PC-3 (cell line): ENCODE measurements at regions not wholly inside any gene's neighbourhood (a gene's known extent, or its start where the extent isn't known, plus 50 kb on each side); places are given as distances from the start of the nearest gene placed in this dataset.

ENCODE experiments used
- ATAC-seq: fragments of 200-7000 bp; cut with Tn5 transposase; 2 replicates; pipeline ENCODE4 v1.9.1; 2020; ENCODE audit warnings: mild to moderate bottlenecking, moderate library complexity
- BruUV-seq: library from RNA; stranded (reverse); fragments of 400-500 nt; replicated peaks from 2 replicates; lab custom pipeline; 2021; lab: Mats Ljungman, UMichigan
- CTCF ChIA-PET: fragments of 300-600 bp; sonication (Branson Sonifier 250); formaldehyde crosslinking; loops from one replicate; lab custom pipeline; 2022; ENCODE audit warnings: antibody characterized with exemption; lab: Charles Lee
- POLR2A ChIA-PET: fragments of 300-600 bp; sonication (Branson Sonifier 250); formaldehyde crosslinking; loops from one replicate; lab custom pipeline; 2022; ENCODE audit warnings: antibody characterized with exemption; ENCODE audit not compliant: unreplicated experiment; lab: Charles Lee
- DNase-seq: peaks from one replicate; pipeline ENCODE4 v3.0.0-alpha.2; 2015
- H2AFZ ChIP-seq: fragments of 300-600 bp; sonication (generic); 2 replicates; pipeline ENCODE4 v1.6.0; 2016; ENCODE audit warnings: antibody characterized with exemption, low read length
- H3F3A ChIP-seq: fragments of 300-600 bp; sonication (generic); one replicate; pipeline ENCODE4 v1.6.0; 2017; ENCODE audit warnings: antibody characterized with exemption, low read length, control low read depth, mild to moderate bottlenecking; ENCODE audit not compliant: unreplicated experiment
- H3K27ac ChIP-seq: fragments of 300-600 bp; sonication (generic); 2 replicates; pipeline ENCODE4 v1.5.1; 2016; ENCODE audit warnings: mild to moderate bottlenecking, low read length
- H3K27me3 ChIP-seq: fragments of 300-600 bp; sonication (generic); 2 replicates; pipeline ENCODE4 v1.6.1; 2016; ENCODE audit warnings: low read length, mixed read lengths
- H3K36me3 ChIP-seq: fragments of 300-600 bp; sonication (generic); 2 replicates; pipeline ENCODE4 v1.6.1; 2016; ENCODE audit warnings: low read depth, mixed run types, low read length, mixed read lengths
- H3K4me1 ChIP-seq: fragments of 300-600 bp; sonication (generic); 2 replicates; pipeline ENCODE4 v1.5.1; 2016; ENCODE audit warnings: low read length; ENCODE audit not compliant: insufficient read depth
- H3K4me2 ChIP-seq: fragments of 300-600 bp; sonication (generic); 2 replicates; pipeline ENCODE4 v1.6.0; 2016; ENCODE audit warnings: low read length
- H3K4me3 ChIP-seq: fragments of 300-600 bp; sonication (generic); 2 replicates; pipeline ENCODE4 v1.5.1; 2016; ENCODE audit warnings: mild to moderate bottlenecking, low read length, mixed read lengths
- H3K79me2 ChIP-seq: fragments of 300-600 bp; sonication (generic); 2 replicates; pipeline ENCODE4 v1.6.1; 2017; ENCODE audit warnings: low read length, mixed read lengths
- H3K9ac ChIP-seq: fragments of 300-600 bp; sonication (generic); 2 replicates; pipeline ENCODE4 v1.6.0; 2016; ENCODE audit warnings: mild to moderate bottlenecking, low read length
- H3K9me2 ChIP-seq: fragments of 300-600 bp; sonication (generic); replicated peaks from 2 replicates; pipeline ENCODE4 v1.6.1; 2016; ENCODE audit warnings: mixed run types, low read length, mixed read lengths
- H3K9me3 ChIP-seq: fragments of 300-600 bp; sonication (generic); 2 replicates; pipeline ENCODE4 v1.6.1; 2016; ENCODE audit warnings: low read length, mixed read lengths
- H4K20me1 ChIP-seq: fragments of 300-600 bp; sonication (generic); 2 replicates; pipeline ENCODE4 v1.6.1; 2016; ENCODE audit warnings: low read length, mixed read lengths
- CTCF ChIP-seq: fragments of 300-600 bp; sonication (generic); conservative IDR thresholded peaks from 2 replicates; pipeline ENCODE4 v1.5.1; 2017; ENCODE audit warnings: antibody characterized with exemption, low read depth, mild to moderate bottlenecking, low read length
- EZH2 ChIP-seq: fragments of 300-600 bp; sonication (generic); IDR thresholded peaks from one replicate; pipeline ENCODE4 v1.6.1; 2017; ENCODE audit warnings: antibody characterized with exemption, mild to moderate bottlenecking, low read length; ENCODE audit not compliant: unreplicated experiment
- EZH2phosphoT487 ChIP-seq: fragments of 300-600 bp; sonication (generic); IDR thresholded peaks from 2 replicates; pipeline ENCODE4 v1.6.1; 2018; ENCODE audit warnings: mild to moderate bottlenecking, antibody characterized with exemption, low read length, borderline replicate concordance
- intact Hi-C: fragments of 100-400 bp; cut with micrococcal nuclease; formaldehyde crosslinking; loops from 2 replicates; pipeline ENCODE4 v1.9.0; 2023

- ATAC-seq (no peak), DNase-seq (no peak)
- Histone ChIP-seq H3K27me3 (0 out of 2 replicates have a peak, but pooled peaks cover 3% of the 10 kb centered on the region), H3K4me3 (no peak overlapping the region), H3K4me1 (no peaks in the 10 kb centered on the region), H3K9ac (no peak overlapping the region), H3K79me2 (no peaks in the 10 kb centered on the region), H3K36me3 (no peaks in the 10 kb centered on the region), H4K20me1 (no peaks in the 10 kb centered on the region), H3K9me3 (no peaks in the 10 kb centered on the region), H3F3A (no peaks in the 10 kb centered on the region), H3K4me2 (no peak overlapping the region), H3K27ac (no peak overlapping the region), H2AFZ (no peak overlapping the region), H3K9me2 (no peaks in the 10 kb centered on the region)
- BruUV-seq, result no TSS peak
- ChIA-PET CTCF (no interaction called here), POLR2A (no interaction called here)
- TF ChIP-seq CTCF (no peak), EZH2 (no peak), EZH2phosphoT487 (no peak)
- intact Hi-C loops, result no loop called here
These were observed 233.3 kb upstream of the PTPRZ1 start for GRCh38 chr7:121639705-121640104.

- ChIA-PET CTCF (no interaction called here), POLR2A (interaction anchor here (0.5 kb wide), 1 partner anchor 286 kb away, joined by 4 read pairs; no protein-coding TSS in a partner anchor)
- H3K27me3 ChIP-seq, result 0 out of 2 replicates have a peak, but pooled peaks cover 9% of the 10 kb centered on the region
- intact Hi-C loops, result no loop called here
- H3K4me2 ChIP-seq, result no peak overlapping the region
- no peaks in the 10 kb centered on the region for H4K20me1 ChIP-seq
- no peak overlapping the region for H3K4me3 ChIP-seq
- H3K9me2 ChIP-seq, result no peaks in the 10 kb centered on the region
- BruUV-seq, result no TSS peak
- H3K79me2 ChIP-seq, result no peaks in the 10 kb centered on the region
- H2AFZ ChIP-seq, result no peak overlapping the region
- TF ChIP-seq EZH2phosphoT487 (no peak), CTCF (no peak), EZH2 (no peak)
- DNase-seq (no peak), ATAC-seq (no peak)
- no peaks in the 10 kb centered on the region for H3K4me1 ChIP-seq
- H3K9ac ChIP-seq, result no peak overlapping the region
- H3K36me3 ChIP-seq, result no peaks in the 10 kb centered on the region
- H3K27ac ChIP-seq, result no peak overlapping the region
- no peaks in the 10 kb centered on the region for H3K9me3 ChIP-seq
- H3F3A ChIP-seq, result no peaks in the 10 kb centered on the region
These were observed 234.7 kb upstream of the PTPRZ1 start for GRCh38 chr7:121638286-121638685.

- ATAC-seq, result no peak
- Histone ChIP-seq H3K4me1 (no peaks in the 10 kb centered on the region), H3K9ac (no peak overlapping the region), H3K27ac (no peak overlapping the region), H3K79me2 (no peaks in the 10 kb centered on the region), H3K27me3 (peaks cover 25% of the 10 kb centered on the region), H3K9me3 (no peaks in the 10 kb centered on the region), H3K9me2 (no peaks in the 10 kb centered on the region), H4K20me1 (no peaks in the 10 kb centered on the region), H2AFZ (no peak overlapping the region), H3K36me3 (no peaks in the 10 kb centered on the region), H3K4me3 (no peak overlapping the region), H3F3A (no peaks in the 10 kb centered on the region), H3K4me2 (no peak overlapping the region)
- ChIA-PET POLR2A (interaction anchor here (0.5 kb wide), 1 partner anchor 124 kb away, joined by 4 read pairs; no protein-coding TSS in a partner anchor), CTCF (no interaction called here)
- DNase-seq, result no peak
- TF ChIP-seq EZH2 (no peak), CTCF (no peak), EZH2phosphoT487 (no peak)
- no TSS peak for BruUV-seq
- intact Hi-C loops, result no loop called here
These were observed 238.2 kb upstream of the FAM3C start for GRCh38 chr7:121634356-121634755.
